Small intestine (tissue), 7 donors: ENCODE measurements at regions not wholly inside any gene's neighbourhood (a gene's known extent, or its start where the extent isn't known, plus 50 kb on each side); places are given as distances from the start of the nearest gene placed in this dataset.
A peak's percentile ranks its signal among the peaks of the same experiment; 100 is the strongest.

ENCODE experiments used
- DNase-seq, 2 donors: peaks; one replicate each; pipeline versions ENCODE4 v3.0.0 to v3.0.0-alpha.2; 2013
- FAIRE-seq: peaks from 2 replicates; lab custom pipeline; 2012; peaks lifted over from hg19 to GRCh38; lab: Jason Lieb, UNC
- H3K27ac ChIP-seq, 3 donors: one replicate each; pipeline ENCODE4 v1.5.1; 2013; ENCODE audit warnings: low read length in 2 of 3, mild to moderate bottlenecking in 2 of 3, control low read depth in 1 of 3, inconsistent platforms in 1 of 3, low read depth in 1 of 3, moderate library complexity in 1 of 3
- H3K27me3 ChIP-seq, 3 donors: one replicate each; pipeline ENCODE4 v1.6.1; 2013; ENCODE audit warnings: low read length in 3 of 3, inconsistent platforms in 1 of 3; ENCODE audit not compliant: control insufficient read depth in 3 of 3, insufficient read depth in 3 of 3
- H3K36me3 ChIP-seq, 3 donors: one replicate each; pipeline ENCODE4 v1.6.1; 2013; ENCODE audit warnings: low read length in 3 of 3, inconsistent platforms in 1 of 3, low read depth in 1 of 3, mild to moderate bottlenecking in 1 of 3, moderate library complexity in 1 of 3; ENCODE audit not compliant: control insufficient read depth in 3 of 3, insufficient read depth in 2 of 3
- H3K4me1 ChIP-seq, 3 donors: one replicate each; pipeline ENCODE4 v1.6.1; 2013; ENCODE audit warnings: low read length in 2 of 3, inconsistent platforms in 1 of 3, low read depth in 1 of 3, mild to moderate bottlenecking in 1 of 3, moderate library complexity in 1 of 3; ENCODE audit not compliant: control insufficient read depth in 3 of 3, insufficient read depth in 2 of 3
- H3K4me3 ChIP-seq, 3 donors: one replicate each; pipeline ENCODE4 v1.5.1; 2013; ENCODE audit warnings: low read length in 3 of 3, control low read depth in 1 of 3, inconsistent platforms in 1 of 3, low read depth in 1 of 3, mild to moderate bottlenecking in 1 of 3, moderate library complexity in 1 of 3
- H3K9me3 ChIP-seq, 2 donors: one replicate each; pipeline ENCODE4 v1.6.1; 2013; ENCODE audit warnings: low read depth in 1 of 2, low read length in 1 of 2; ENCODE audit not compliant: control insufficient read depth in 2 of 2, insufficient read depth in 1 of 2
- WGBS, 3 donors: extraction: QIAGEN DNeasy Blood & Tissue Kit; methylation state at CpG; one replicate each; pipeline ENCODE4 v1.1.7; 2013; 5-methylcytosine and 5-hydroxymethylcytosine counted together
- donor health status: healthy with polysubstance abuse.
- donor health status: control.
- donor health status: control.
- donor health status: Bipolar disorder and iron deficiency.
- donor health status: healthy.

GRCh38 chr14:61149896-61150295, 131.2 kb downstream of the TMEM30B start:
- H3K4me1 ChIP-seq = peaks cover 0 to 4% (median 0%) of the 10 kb centered on the region in 3 donors
- H3K27me3 ChIP-seq = no peaks in the 10 kb centered on the region
- no peaks in the 10 kb centered on the region for H3K9me3 ChIP-seq
- FAIRE-seq (no peak), DNase-seq (no peak)
- no peaks in the 10 kb centered on the region for H3K36me3 ChIP-seq
- no peak overlapping the region for H3K27ac ChIP-seq
- no peak overlapping the region for H3K4me3 ChIP-seq

GRCh38 chr14:61148742-61149350, 132.3 kb downstream of the TMEM30B start:
- 81 to 92% (median 92%) methylated on average over 4 of the region's 4 CpGs for WGBS, 3 donors
- FAIRE-seq (no peak), DNase-seq (no peak)
- Histone ChIP-seq H3K4me3 (no peak overlapping the region), H3K9me3 (peaks cover 0 to 9% of the 10 kb centered on the region in 2 donors), H3K27me3 (no peaks in the 10 kb centered on the region), H3K4me1 (peaks cover 0 to 4% (median 0%) of the 10 kb centered on the region in 3 donors), H3K36me3 (no peaks in the 10 kb centered on the region), H3K27ac (no peak overlapping the region)

- Histone ChIP-seq H3K36me3 (no peaks in the 10 kb centered on the region), H3K27ac (peak overlapping the region in 1 of 3 donors; percentile 44), H3K4me3 (no peak overlapping the region), H3K9me3 (peaks cover 0 to 14% of the 10 kb centered on the region in 2 donors), H3K4me1 (peaks cover 0 to 4% (median 0%) of the 10 kb centered on the region in 3 donors), H3K27me3 (no peaks in the 10 kb centered on the region)
- FAIRE-seq (no peak), DNase-seq (no peak)
- WGBS, 3 donors = 71 to 73% (median 72%) methylated on average over 21 of the region's 21 CpGs
These were observed 133.1 kb downstream of the TMEM30B start for GRCh38 chr14:61147831-61148549.

- FAIRE-seq (no peak), DNase-seq (no peak)
- Histone ChIP-seq H3K27ac (peak overlapping the region in 1 of 3 donors; percentile 44), H3K27me3 (no peaks in the 10 kb centered on the region), H3K36me3 (no peaks in the 10 kb centered on the region), H3K9me3 (peaks cover 0 to 17% of the 10 kb centered on the region in 2 donors), H3K4me3 (no peak overlapping the region), H3K4me1 (peaks cover 0 to 4% (median 0%) of the 10 kb centered on the region in 3 donors)
- 63 to 82% (median 76%) methylated on average over 7 of the region's 7 CpGs for WGBS, 3 donors
These were observed 133.7 kb downstream of the TMEM30B start for GRCh38 chr14:61147381-61147821.

GRCh38 chr14:61146899-61147298, 134.2 kb downstream of the TMEM30B start:
- no peaks in the 10 kb centered on the region for H3K27me3 ChIP-seq
- DNase-seq (no peak), FAIRE-seq (no peak)
- peaks cover 0 to 4% (median 0%) of the 10 kb centered on the region in 3 donors for H3K4me1 ChIP-seq
- H3K27ac ChIP-seq = peak overlapping the region in 1 of 3 donors; percentile 2
- H3K36me3 ChIP-seq = no peaks in the 10 kb centered on the region
- no peak overlapping the region for H3K4me3 ChIP-seq
- H3K9me3 ChIP-seq = peaks cover 0 to 17% of the 10 kb centered on the region in 2 donors
- WGBS, 3 donors = 92 to 100% (median 93%) methylated on average over 1 of the region's 1 CpG

GRCh38 chr14:61145903-61146481, 135.1 kb downstream of the TMEM30B start:
- Histone ChIP-seq H3K9me3 (peaks cover 0 to 17% of the 10 kb centered on the region in 2 donors), H3K27me3 (no peaks in the 10 kb centered on the region), H3K36me3 (no peaks in the 10 kb centered on the region), H3K4me3 (no peak overlapping the region), H3K4me1 (peaks cover 0 to 4% (median 0%) of the 10 kb centered on the region in 3 donors), H3K27ac (peak overlapping the region in 2 of 3 donors; percentile 67 to 76)
- 48 to 55% (median 49%) methylated on average over 7 of the region's 7 CpGs for WGBS, 3 donors
- FAIRE-seq (no peak), DNase-seq (no peak)

- Histone ChIP-seq H3K27ac (peak overlapping the region in 2 of 3 donors; percentile 67 to 76), H3K9me3 (peaks cover 0 to 22% of the 10 kb centered on the region in 2 donors), H3K36me3 (no peaks in the 10 kb centered on the region), H3K4me1 (peaks cover 0 to 4% (median 0%) of the 10 kb centered on the region in 3 donors), H3K4me3 (no peak overlapping the region), H3K27me3 (no peaks in the 10 kb centered on the region)
- WGBS, 3 donors = 49 to 56% (median 52%) methylated on average over 8 of the region's 8 CpGs
- FAIRE-seq (no peak), DNase-seq (peak in 1 of 2 donors; percentile 19)
These were observed 135.9 kb downstream of the TMEM30B start for GRCh38 chr14:61145034-61145902.
